GM12864 (cell line): ENCODE measurements at regions not wholly inside any gene's neighbourhood (a gene's known extent, or its start where the extent isn't known, plus 50 kb on each side); places are given as distances from the start of the nearest gene placed in this dataset.

Source experiments
- DNase-seq: peaks from one replicate; pipeline ENCODE4 v3.0.0-alpha.2; 2011; ENCODE audit warnings: low read depth
- H3K4me3 ChIP-seq: 2 replicates; pipeline ENCODE4 v1.5.1; 2011; ENCODE audit warnings: mild to moderate bottlenecking, low read depth, low read length, control low read depth
- CTCF ChIP-seq: IDR thresholded peaks from 2 replicates; pipeline ENCODE4 v1.5.1; 2011; ENCODE audit warnings: low read depth, mild to moderate bottlenecking, moderate library complexity, low read length, control low read depth, inconsistent platforms; ENCODE audit errors: missing control alignments

- no peak for DNase-seq
- TF ChIP-seq CTCF, result no peak
- H3K4me3 ChIP-seq, result no peak overlapping the region
Measured at GRCh38 chr20:11761497-11761896, 156.2 kb upstream of the BTBD3 start.

GRCh38 chr20:11766961-11767360 lies 150.7 kb upstream of the BTBD3 start:
- no peak overlapping the region for H3K4me3 ChIP-seq
- no peak for TF ChIP-seq CTCF
- DNase-seq, result no peak

GRCh38 chr20:11769825-11770224 lies 147.9 kb upstream of the BTBD3 start:
- no peak overlapping the region for H3K4me3 ChIP-seq
- no peak for TF ChIP-seq CTCF
- DNase-seq, result no peak

- DNase-seq, result no peak
- TF ChIP-seq CTCF, result no peak
- H3K4me3 ChIP-seq, result no peak overlapping the region
Measured at GRCh38 chr20:11772226-11772730, 145.4 kb upstream of the BTBD3 start.

- no peak for DNase-seq
- H3K4me3 ChIP-seq, result no peak overlapping the region
- TF ChIP-seq CTCF, result no peak
Measured at GRCh38 chr20:11776687-11777086, 141.0 kb upstream of the BTBD3 start.

- H3K4me3 ChIP-seq, result no peak overlapping the region
- no peak for TF ChIP-seq CTCF
- DNase-seq, result no peak
Measured at GRCh38 chr20:11777387-11778205, 140.1 kb upstream of the BTBD3 start.

GRCh38 chr20:11778206-11778570 lies 139.5 kb upstream of the BTBD3 start:
- TF ChIP-seq CTCF, result no peak
- DNase-seq, result no peak
- no peak overlapping the region for H3K4me3 ChIP-seq
